ENCODE measurements at regions not wholly inside any gene's neighbourhood (a gene's known extent, or its start where the extent isn't known, plus 50 kb on each side); places are given as distances from the start of the nearest gene placed in this dataset.

DNA sequence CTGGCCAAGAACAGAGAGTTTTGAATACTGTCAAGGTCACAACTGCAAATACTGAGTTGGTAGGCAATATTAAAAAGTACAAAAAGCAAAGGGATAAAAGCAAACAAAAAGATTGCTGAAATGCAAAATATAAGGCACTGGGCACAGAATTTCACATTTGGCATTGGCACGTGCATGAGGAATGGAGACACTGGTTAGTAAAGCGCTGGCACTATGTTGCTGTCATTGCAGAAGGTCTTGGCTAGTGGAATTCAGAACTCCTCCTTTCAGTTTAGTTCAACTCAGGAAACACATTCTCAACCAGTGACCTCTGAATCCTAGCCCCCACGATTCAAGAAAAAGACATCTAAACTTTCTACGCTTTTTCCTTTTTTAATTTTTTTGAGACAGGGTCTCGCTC lies 111.8 kb upstream of the PSMD7 start:
- ATAC-seq (no peak), DNase-seq (no peak)
- intact Hi-C loops (cut with DNase I, micrococcal nuclease) = no loop called here

DNA sequence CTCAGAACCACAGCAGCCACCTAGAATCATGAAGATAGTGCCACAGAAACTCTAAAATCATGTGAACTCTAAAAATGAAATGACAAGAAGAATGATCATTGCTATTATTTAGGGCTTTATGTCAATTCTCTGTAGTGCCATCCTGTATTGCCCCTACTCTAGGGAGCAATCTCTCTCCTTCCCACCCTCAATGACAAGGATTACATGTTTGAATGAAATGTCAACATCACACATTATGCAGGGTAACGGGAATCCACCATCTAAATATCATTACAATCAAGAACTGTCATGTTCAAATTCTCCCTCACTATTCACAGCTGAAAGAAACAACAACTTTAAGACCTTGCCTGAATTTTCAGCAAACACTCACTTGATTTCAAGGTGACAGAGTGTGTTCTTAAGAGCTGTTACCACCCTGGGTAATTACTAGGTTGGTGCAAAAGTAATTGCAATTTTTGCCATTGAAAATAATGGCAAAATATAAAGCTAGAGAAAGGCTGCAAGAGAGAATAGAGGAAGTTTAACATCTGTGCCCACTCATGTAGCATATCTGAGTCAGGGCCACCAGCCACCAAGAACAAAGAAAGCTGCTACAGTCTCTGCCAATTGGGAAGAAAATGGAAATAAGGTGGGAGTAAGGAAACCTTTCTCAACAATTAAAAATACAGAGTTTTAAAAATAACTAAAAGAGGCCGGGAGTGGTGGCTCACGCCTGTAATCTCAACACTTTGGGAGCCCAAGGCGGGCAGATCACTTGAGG lies 112.8 kb upstream of the PSMD7 start:
- ATAC-seq (no peak), DNase-seq (no peak)
- intact Hi-C loops (cut with DNase I, micrococcal nuclease) = no loop called here

DNA sequence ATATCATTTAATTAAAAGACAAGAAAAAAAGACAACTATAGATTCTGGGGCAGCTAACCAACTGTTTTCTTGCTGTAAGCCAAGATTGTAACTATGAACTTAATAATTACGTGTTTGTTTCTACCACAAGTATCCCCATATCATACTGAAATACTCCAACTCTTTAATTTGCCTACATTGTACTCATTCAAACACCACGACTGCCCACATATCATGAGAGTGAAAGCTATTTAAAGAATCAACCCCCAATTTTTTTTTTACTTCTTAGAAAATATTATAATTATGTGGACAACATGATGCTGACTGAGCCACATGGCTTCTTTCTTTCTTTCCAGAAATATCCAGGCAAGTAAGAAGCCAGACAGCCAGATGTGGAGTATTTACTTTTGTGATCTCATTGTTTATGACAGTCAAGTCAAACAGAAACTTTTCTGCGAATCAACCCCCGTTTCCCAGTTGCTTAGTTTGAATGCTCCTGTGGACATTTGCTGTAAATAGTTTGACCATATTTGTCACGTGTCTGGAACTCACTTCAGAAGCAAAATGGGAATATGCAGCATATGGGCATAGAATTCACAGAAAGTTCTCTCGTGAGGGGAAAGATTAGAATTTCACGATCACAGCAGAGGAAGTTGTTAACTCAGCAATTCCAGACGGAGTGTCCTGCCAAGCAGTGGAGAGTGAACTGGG lies 126.8 kb upstream of the PSMD7 start:
- ATAC-seq = peak; percentile 41
- no peak for DNase-seq
- intact Hi-C loops (cut with DNase I, micrococcal nuclease) = no loop called here

DNA sequence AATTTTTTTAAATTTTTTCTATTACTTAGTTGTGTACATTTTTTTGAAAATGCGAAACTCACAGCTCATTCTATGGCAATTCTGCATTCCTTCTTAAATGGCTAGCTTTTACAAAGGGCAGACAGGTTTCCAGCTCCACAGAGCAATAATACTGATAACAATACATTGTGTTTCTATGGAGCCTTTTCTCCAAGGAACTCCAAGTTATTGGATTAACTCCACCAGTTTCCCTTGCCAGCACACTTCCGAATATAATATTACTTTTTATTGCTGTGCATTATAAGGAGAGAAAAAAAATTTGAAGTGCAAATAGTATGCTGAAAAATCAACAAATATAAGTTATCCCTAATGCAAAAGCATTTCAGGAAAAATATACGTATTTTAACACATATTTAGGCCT lies 127.5 kb upstream of the PSMD7 start:
- DNase-seq = no peak
- ATAC-seq = no peak
- intact Hi-C loops (cut with DNase I, micrococcal nuclease) = no loop called here

DNA sequence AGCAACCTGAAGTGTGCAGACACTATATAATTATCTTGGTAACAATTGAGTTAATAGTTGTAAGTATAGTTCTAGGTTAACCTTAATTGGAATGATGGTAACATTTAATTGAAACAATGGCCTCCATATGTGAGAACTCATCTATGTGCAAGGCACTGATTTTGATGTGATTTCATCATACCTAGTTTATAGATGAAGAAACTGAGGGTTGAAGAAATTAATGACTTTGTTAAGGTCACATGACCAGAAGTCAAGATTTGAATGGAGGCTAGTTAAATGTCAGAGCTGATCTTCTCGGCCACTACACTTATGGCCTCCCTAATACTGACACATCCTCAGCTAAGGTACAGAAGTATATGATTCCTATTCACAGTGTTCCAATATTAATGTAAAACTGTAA lies 128.2 kb upstream of the PSMD7 start:
- ATAC-seq (no peak), DNase-seq (no peak)
- intact Hi-C loops (cut with DNase I, micrococcal nuclease) = no loop called here

DNA sequence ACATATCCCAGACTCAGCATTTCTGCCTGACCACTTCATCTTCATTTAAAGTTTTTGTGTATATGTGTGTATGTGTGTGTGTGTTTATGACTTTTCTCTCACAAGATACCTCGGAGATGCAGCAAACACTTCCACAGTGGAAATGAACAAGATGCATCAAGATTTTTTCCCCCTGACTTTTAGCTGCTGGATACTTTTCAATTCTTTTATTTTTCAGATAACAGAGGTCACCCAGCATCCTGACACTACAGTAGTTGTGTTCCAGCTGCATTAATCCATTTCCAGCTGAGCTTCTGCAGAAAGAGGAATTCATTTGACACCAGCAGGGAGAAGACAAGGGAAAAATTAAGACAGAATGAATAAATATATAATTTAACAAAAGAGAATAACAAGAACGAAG lies 130.2 kb upstream of the PSMD7 start:
- intact Hi-C loops (cut with DNase I, micrococcal nuclease) = no loop called here
- no peak for DNase-seq
- ATAC-seq = no peak

DNA sequence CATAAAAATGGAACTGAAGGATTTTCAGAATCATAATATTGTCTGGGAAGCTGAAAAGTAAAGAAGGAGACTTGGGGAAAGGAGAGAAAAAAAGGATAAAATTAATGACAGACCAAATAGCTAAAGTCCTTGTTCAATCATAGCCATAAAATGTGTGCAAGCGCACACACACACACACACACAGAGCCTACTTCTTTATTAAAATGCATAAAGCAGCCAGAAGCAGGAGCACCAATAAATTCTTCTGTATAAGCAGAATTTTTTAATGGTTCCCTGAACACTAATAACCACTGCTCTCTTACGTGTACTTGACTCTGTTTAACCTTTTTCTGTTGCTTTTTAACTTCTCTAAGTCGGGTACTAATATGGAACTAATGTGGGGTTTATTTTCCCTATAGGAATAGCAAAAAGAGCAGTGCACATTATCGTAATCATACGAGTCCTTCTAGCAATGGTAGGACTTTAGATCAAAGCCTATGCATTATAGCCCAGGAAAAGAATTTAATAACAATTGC lies 131.0 kb upstream of the PSMD7 start:
- DNase-seq (no peak), ATAC-seq (no peak)
- intact Hi-C loops (cut with DNase I, micrococcal nuclease) = no loop called here

DNA sequence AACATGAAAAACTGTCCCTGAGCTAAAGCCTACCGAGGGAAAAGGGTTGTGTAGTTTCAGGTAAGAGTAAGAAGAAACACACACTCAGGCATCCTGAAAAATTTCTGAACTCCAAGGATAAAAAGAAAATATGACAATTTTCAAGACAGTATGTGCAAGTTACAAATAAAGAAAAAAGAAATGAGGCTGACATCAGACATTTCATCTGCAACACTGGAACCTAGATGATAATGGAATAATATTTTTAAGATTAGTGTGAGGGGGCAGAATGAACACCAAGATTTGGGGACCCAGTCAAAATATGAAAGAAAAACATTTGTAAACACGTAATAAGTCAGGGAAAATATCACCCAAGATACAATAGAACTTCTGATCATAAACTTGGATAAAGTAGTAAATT lies 135.9 kb upstream of the PSMD7 start:
- ATAC-seq (no peak), DNase-seq (no peak)
- intact Hi-C loops (cut with DNase I, micrococcal nuclease) = no loop called here

DNA sequence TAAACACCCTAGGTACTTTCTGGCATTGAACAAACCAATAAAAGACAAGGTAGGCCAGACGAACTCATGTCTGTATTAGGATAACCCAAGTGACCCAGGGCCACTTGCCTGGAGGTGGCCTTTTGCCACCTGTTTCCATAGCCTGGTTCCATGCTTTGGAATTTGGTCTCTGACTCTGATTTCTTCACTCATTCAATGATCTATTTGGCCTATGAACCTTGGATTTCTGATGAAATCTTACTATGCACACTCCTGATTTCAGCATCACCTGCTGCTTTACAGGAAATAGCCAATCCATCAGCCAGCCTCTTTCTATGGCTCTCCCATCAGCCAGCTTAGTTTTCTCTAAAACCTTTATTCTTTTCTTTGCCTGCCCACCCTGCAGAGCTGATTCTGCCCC lies 142.8 kb upstream of the PSMD7 start:
- intact Hi-C loops (cut with DNase I, micrococcal nuclease) = no loop called here

DNA sequence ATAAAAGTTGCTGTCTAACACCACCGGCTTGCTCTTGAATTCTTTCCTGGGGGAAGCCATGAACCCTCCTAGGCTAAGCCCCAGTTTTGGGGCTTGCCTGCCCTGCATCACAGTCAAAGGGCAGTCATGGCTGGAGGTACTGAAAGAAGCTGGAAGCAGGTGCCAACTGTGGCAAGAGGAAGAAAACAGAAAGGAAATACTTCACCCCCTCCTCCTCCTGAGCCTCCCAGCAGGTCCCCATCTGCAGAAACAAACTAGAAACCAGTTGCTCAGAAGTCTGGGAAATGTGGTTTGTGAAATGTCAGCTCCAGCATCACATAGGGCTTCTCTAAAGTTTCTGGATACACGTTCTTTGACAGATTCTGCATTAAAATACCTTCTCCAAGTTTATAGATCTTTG lies 150.0 kb upstream of the PSMD7 start:
- DNase-seq (no peak), ATAC-seq (no peak)
- intact Hi-C loops (cut with DNase I, micrococcal nuclease) = no loop called here

More for the DNA sequence above, 142.8 kb upstream of the PSMD7 start:
- no peak for ATAC-seq
- no peak for DNase-seq

DNA sequence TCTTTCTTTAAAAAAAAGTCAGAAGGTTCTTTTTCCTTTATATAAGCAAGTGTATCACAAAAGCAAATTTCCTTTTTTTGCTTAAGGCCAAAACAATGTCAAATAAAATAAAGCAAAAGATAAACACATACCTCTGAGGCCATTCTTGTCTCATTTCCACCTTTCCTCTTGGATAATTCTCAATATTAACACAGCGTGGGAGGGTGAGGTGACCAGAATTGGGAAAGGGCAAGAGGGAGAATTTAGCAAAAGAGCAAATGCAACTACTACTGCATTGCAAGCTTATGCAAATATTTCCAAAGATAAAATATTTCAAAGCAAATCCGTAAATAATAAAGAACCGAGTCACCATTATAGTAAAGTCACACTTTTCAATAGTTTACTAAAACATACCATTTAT lies 153.4 kb upstream of the PSMD7 start:
- DNase-seq (no peak), ATAC-seq (no peak)
- intact Hi-C loops (cut with DNase I, micrococcal nuclease) = no loop called here

DNA sequence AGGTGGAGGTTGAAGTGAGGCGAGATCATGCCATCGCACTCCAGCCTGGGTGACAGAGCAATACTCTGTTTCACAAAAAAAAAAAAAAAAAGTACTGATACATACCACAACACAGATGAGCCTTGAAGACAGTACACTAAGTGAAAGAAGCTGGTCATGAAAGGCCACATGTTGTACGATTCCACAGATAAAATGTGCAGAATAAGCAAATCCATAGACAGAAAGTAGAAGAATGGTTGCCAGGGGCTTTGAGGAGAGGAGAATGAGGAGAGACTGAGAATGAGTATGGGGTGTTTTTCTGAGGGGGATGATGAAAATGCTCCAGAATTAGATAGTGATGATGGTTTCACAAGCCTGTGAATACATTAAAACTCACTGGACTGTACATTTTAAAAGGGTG lies 155.6 kb upstream of the PSMD7 start:
- intact Hi-C loops (cut with DNase I, micrococcal nuclease) = no loop called here
- no peak for DNase-seq
- no peak for ATAC-seq

DNA sequence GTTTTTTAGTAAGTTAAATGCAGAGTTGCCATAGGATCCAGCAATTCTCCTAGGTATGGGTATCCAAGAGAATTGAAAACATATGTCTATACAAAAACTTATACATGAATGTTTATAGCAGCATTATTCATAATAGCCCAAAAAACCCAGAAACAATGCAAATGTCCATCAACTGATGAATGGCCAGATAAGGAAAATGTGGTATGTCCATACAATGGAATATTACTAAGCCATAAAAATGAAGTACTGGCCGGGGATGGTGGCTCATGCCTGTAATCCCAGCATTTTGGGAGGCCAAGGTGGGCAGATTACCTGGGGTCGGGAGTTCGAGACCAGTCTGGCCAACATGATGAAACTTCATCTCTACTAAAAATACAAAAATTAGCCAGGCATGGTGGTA lies 156.1 kb upstream of the PSMD7 start:
- DNase-seq (no peak), ATAC-seq (no peak)
- intact Hi-C loops (cut with DNase I, micrococcal nuclease) = no loop called here

DNA sequence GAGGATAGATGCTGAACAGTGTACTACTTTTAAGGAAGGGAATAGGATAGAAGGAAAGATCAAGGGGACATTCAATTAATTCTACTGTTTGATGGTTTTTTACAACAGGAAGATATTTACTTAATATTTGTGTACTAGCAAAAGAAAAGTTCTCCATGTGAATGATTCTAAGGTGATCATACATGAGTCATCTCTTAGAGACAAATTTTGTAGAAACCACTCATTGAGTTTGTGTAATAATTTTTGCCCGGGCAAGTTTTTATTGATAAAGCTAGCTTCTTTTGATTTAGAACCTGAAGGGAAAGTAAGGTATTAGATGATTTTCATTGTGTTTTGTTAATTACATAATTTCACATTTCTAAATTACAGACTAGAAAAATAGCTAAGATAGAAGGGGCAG lies 172.8 kb upstream of the PSMD7 start:
- ATAC-seq (no peak), DNase-seq (no peak)
- intact Hi-C loops (cut with DNase I, micrococcal nuclease) = no loop called here

DNA sequence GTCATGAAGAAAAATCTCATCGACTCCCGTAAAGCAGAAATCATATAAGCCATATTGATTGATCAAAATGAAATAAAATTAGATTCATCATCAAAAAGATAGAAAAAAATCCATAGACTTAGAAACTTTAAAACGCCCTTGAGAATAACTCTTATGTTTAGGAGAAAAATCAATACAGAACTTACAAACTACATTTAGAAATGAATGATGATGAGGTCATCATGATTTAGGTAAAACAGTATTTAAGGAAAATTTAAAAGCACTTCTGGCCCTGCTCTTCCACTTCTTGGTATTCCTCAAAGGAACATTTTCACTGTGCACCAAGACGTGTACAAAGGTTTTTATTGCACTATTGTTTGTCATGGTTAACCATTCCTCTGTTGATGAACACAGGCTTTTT lies 173.4 kb upstream of the PSMD7 start:
- intact Hi-C loops (cut with DNase I, micrococcal nuclease) = no loop called here
- no peak for ATAC-seq
- no peak for DNase-seq

DNA sequence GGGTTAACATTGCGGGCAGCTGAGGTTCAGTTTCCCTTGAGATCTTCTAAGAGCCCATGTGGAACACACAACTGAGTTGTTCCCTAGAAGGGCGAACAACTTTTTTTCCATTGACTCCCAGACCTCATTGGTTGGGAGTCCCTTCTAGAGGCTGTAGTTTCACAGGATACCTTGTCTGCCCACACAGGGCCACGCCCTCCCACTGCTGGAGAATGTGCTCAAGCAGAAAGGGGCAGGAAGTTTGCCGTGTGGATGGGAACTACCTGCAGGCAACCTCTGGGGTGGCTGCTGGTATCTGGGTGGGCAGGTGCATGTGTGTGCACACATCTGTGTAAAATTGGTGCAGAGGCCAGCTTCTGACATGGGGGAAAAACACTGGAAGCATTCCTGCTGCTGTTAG lies 178.8 kb upstream of the PSMD7 start:
- intact Hi-C loops (cut with DNase I, micrococcal nuclease) = no loop called here
- DNase-seq (no peak), ATAC-seq (no peak)

DNA sequence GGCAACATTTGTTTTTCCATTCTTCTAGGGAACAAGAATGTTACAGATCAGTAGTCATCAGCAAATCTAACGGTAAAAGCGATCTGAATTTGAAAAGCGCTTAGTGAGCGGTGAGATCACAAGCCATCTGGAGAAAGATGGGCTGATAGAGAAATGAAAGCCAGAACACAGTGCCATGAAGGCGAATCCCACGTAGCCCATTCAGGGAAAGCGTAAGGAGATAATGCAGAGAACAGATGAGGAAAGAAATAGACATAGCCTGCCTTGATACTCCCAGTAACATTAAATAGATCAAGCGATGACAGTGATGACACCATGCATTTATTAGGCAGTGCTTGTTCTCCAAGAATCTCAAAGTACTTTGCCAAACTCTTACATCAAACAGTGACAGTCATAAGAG lies 183.1 kb upstream of the PSMD7 start:
- intact Hi-C loops (cut with DNase I, micrococcal nuclease) = no loop called here
- DNase-seq (no peak), ATAC-seq (no peak)

DNA sequence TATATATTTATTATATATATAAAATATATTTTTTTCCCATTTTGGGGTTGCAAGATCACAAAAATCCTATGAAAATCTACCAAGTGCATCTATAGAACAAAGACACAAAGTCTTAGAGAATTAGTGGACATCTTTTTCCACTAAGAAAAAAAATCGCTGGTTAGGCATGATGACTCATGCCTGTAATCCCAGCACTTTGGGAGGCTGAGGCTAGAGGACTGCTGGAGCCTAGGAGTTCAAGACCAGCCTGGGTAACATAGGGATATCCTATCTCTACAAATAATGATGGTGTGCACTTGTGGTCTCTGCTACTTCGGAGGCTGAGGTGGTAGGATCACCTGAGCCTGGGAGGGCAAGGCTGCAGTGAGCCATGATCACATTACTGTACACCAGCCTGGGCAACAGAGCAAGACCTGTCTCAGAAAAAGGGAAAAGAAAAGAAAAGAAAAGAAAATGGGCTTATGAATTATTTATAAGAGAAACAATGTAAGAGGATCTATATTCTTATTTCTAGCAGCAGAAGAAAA lies 185.1 kb upstream of the PSMD7 start:
- intact Hi-C loops (cut with DNase I, micrococcal nuclease) = no loop called here
- ATAC-seq (no peak), DNase-seq (no peak)

DNA sequence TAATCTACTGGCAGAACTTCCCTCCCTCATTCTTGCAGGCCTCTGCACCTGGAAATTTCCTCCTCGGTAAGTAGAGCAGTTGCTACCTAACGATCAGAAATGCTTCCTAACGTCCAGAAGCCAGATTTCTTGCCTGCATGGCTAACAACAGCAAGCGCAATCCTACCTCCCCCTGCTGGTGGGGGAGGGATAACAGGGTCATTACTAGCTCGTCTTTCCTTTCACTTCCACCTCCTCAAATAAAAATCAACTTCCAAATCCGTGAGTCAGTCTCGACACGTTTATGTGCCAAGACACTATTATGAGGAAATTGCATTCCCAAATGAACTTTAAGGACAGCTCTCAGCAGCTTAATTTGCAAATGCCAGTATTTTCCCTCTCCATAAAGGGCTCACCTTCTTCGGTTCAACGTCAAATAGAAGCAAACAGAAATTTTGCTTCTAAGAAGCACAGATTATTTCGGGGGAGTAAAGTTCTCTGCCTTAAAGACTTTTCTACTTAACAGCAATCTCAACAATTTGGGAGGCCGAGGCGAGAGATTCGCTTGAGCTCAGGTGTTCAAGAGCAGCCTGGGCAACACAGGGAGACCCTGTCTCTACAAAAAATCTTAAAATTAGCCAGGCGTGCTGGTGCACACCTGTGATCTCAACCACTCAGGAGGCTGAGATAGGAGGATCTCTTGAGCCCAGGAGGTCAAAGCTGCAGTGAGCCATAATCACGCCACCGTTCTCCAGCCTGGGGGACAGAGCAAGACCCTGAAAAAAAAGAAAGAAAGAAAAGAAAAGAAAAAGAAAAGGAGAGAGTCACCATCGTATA lies 188.6 kb upstream of the PSMD7 start:
- ATAC-seq (peak; percentile 86), DNase-seq (peak; percentile 38 to 60)
- intact Hi-C loops (cut with DNase I, micrococcal nuclease) = no loop called here

DNA sequence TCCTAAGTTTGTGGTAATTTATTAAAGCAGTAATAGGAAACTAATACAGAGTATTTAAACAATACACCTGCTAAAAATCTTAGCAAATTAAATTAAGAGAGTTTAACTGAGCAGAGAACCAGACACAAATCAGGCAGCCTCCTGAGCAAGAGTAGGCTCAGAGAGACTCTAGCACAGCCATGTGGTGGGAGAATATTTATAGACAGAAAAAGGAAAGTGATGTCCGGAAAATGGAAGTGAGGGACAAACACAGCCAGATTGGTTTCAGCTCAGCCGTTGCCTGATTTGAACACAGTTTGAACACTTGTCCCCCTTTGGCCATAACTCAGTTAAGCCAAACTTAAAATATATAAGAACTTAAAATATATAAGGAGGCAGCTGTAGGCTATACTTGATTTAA lies 192.6 kb upstream of the PSMD7 start:
- ATAC-seq (no peak), DNase-seq (no peak)
- intact Hi-C loops (cut with DNase I, micrococcal nuclease) = no loop called here
